GM18951 (cell line): ENCODE measurements at regions not wholly inside any gene's neighbourhood (a gene's known extent, or its start where the extent isn't known, plus 50 kb on each side); places are given as distances from the start of the nearest gene placed in this dataset.

Experiments
- POLR2A ChIP-seq: IDR thresholded peaks from 4 replicates; pipeline ENCODE4 v1.6.1; 2011; ENCODE audit warnings: mild to moderate bottlenecking; ENCODE audit not compliant: insufficient read length, insufficient read depth; ENCODE audit errors: extremely low read depth
- in situ Hi-C: fragments of 300-500 bp; cut with MboI; formaldehyde crosslinking; loops from one replicate; pipeline ENCODE4 v1.12.0; 2022; ENCODE audit warnings: low sequenced_read_pairs, mixed read lengths, inconsistent platforms; ENCODE audit not compliant: unreplicated experiment

- TF ChIP-seq POLR2A, result no peak
- in situ Hi-C loops, result loop anchor here (25.0 kb wide), 1 partner anchor 251 kb away; no protein-coding TSS in a partner anchor
Observed at GRCh38 chr5:2013301-2014057, 130.8 kb upstream of the IRX4 start.

- in situ Hi-C loops, result loop anchor here (25.0 kb wide), 1 partner anchor 251 kb away; no protein-coding TSS in a partner anchor
- TF ChIP-seq POLR2A, result no peak
Observed at GRCh38 chr5:2012885-2013284, 130.2 kb upstream of the IRX4 start.

GRCh38 chr5:2011481-2012411 lies 129.0 kb upstream of the IRX4 start:
- no peak for TF ChIP-seq POLR2A
- in situ Hi-C loops, result loop anchor here (25.0 kb wide), 1 partner anchor 249 kb away; no protein-coding TSS in a partner anchor

- TF ChIP-seq POLR2A, result no peak
- in situ Hi-C loops, result loop anchor here (25.0 kb wide), 1 partner anchor 249 kb away; no protein-coding TSS in a partner anchor
Observed at GRCh38 chr5:2010940-2011339, 128.2 kb upstream of the IRX4 start.

GRCh38 chr5:2009986-2010914 lies 127.5 kb upstream of the IRX4 start:
- in situ Hi-C loops, result loop anchor here (25.0 kb wide), 1 partner anchor 248 kb away; no protein-coding TSS in a partner anchor
- no peak for TF ChIP-seq POLR2A

- in situ Hi-C loops, result loop anchor here (25.0 kb wide), 1 partner anchor 247 kb away; no protein-coding TSS in a partner anchor
- no peak for TF ChIP-seq POLR2A
Observed at GRCh38 chr5:2008851-2009629, 126.3 kb upstream of the IRX4 start.

- in situ Hi-C loops, result loop anchor here (25.0 kb wide), 1 partner anchor 246 kb away; no protein-coding TSS in a partner anchor
- TF ChIP-seq POLR2A, result no peak
Observed at GRCh38 chr5:2007878-2008501, 125.3 kb upstream of the IRX4 start.

- in situ Hi-C loops, result loop anchor here (25.0 kb wide), 1 partner anchor 245 kb away; no protein-coding TSS in a partner anchor
Observed at GRCh38 chr5:2007496-2007877, 124.8 kb upstream of the IRX4 start.

GRCh38 chr5:2006971-2007291 lies 124.2 kb upstream of the IRX4 start:
- in situ Hi-C loops, result loop anchor here (25.0 kb wide), 1 partner anchor 245 kb away; no protein-coding TSS in a partner anchor
- no peak for TF ChIP-seq POLR2A

More at GRCh38 chr5:2007496-2007877, 124.8 kb upstream of the IRX4 start:
- TF ChIP-seq POLR2A, result no peak

GRCh38 chr5:2006193-2006970 lies 123.7 kb upstream of the IRX4 start:
- TF ChIP-seq POLR2A, result no peak
- in situ Hi-C loops, result loop anchor here (25.0 kb wide), 1 partner anchor 244 kb away; no protein-coding TSS in a partner anchor
